GM12874 (cell line): ENCODE measurements at regions not wholly inside any gene's neighbourhood (a gene's known extent, or its start where the extent isn't known, plus 50 kb on each side); places are given as distances from the start of the nearest gene placed in this dataset.

ENCODE experiments used
- TF ChIP-seq, protein P1 (sequence below): IDR thresholded peaks from 2 replicates; pipeline ENCODE4 v1.5.1; 2011; ENCODE audit warnings: low read depth, mild to moderate bottlenecking, control low read depth, low read length, moderate library complexity; ENCODE audit not compliant: insufficient read depth

GRCh38 chr13:74795526-74795925 lies 661.3 kb upstream of the KLF12 start:
- TF ChIP-seq, protein P1, sequence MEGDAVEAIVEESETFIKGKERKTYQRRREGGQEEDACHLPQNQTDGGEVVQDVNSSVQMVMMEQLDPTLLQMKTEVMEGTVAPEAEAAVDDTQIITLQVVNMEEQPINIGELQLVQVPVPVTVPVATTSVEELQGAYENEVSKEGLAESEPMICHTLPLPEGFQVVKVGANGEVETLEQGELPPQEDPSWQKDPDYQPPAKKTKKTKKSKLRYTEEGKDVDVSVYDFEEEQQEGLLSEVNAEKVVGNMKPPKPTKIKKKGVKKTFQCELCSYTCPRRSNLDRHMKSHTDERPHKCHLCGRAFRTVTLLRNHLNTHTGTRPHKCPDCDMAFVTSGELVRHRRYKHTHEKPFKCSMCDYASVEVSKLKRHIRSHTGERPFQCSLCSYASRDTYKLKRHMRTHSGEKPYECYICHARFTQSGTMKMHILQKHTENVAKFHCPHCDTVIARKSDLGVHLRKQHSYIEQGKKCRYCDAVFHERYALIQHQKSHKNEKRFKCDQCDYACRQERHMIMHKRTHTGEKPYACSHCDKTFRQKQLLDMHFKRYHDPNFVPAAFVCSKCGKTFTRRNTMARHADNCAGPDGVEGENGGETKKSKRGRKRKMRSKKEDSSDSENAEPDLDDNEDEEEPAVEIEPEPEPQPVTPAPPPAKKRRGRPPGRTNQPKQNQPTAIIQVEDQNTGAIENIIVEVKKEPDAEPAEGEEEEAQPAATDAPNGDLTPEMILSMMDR = no peak

GRCh38 chr13:74794582-74794981 lies 660.4 kb upstream of the KLF12 start:
- TF ChIP-seq, protein P1 = no peak

DNA sequence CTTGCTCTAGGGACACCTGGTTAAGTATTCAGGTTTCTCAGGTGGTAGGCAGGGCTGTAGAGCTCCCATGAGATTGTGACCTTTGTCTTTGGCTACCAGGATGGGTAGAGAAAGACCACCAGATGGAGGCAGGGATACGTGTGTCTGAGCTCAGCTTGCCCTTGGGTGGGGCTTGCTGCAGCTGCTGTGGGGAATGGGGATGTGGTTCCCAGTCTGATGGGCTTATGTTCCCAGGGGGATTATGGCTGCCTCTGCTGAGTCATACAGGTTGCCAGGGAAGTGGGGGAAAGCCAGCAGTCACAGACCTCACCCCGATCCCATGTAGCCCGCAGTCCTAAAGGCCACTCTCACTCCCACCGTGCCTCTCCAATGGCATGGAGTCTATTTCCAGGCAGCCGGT lies 659.9 kb upstream of the KLF12 start:
- TF ChIP-seq, protein P1 = no peak

- TF ChIP-seq, protein P1 = no peak
These were observed 650.8 kb upstream of the KLF12 start for GRCh38 chr13:74784959-74785358.

GRCh38 chr13:74778946-74779345 lies 644.7 kb upstream of the KLF12 start:
- TF ChIP-seq, protein P1 = no peak

GRCh38 chr13:74778087-74778486 lies 643.9 kb upstream of the KLF12 start:
- TF ChIP-seq, protein P1 = no peak

DNA sequence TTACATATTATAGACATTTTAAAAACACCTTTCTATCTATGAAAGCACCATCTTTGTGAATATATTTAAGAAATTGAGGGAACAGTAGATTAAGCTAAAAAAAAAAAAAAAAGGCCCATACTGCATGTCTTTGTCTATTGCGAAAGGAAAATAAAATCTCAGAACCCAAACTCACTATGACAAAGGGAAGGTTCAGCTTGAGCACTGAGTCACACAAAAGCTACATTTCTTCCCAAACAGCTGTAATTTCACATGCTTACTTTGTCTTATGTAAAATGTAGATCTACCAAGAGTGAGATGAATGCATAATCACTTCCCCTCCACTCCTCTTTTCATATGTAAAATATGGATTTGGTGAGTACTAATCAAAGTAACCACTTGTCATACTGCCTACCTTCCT lies 640.1 kb upstream of the KLF12 start:
- TF ChIP-seq, protein P1 = no peak

DNA sequence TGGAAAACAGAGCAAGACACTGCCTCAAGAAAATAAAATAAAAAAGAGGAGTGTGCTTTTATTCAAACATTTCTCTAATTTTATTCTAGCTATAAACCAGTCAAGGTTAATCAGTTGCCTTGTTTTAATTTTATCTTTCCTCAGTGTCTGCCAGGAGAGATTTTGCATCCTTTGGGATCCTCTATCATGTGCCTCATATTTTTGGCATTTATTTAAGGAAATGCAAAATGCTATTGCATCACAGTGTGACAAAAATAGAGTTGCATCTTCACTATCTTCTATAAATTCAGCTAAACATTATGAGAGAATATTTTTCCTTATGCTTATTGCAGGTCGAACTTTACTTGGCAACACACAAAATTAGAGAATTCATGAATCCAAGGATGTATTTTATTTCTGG lies 639.0 kb upstream of the KLF12 start:
- TF ChIP-seq, protein P1 = no peak
